GM19035 (cell line): ENCODE measurements at regions not wholly inside any gene's neighbourhood (a gene's known extent, or its start where the extent isn't known, plus 50 kb on each side); places are given as distances from the start of the nearest gene placed in this dataset.
"Not testable (repeated sequence)": the region's sequence is repeated elsewhere in the genome, so short reads cannot be mapped to it uniquely, and the experiment has no call there.

Experiments
- ATAC-seq: cut with Tn5 transposase; IDR thresholded peaks from one replicate; pipeline ENCODE4 v1.9.1; 2021; ENCODE audit not compliant: unreplicated experiment

- ATAC-seq, result not testable (repeated sequence)
These were observed 203.4 kb upstream of the WSB1 start for GRCh38 chr17:27090450-27091042.

DNA sequence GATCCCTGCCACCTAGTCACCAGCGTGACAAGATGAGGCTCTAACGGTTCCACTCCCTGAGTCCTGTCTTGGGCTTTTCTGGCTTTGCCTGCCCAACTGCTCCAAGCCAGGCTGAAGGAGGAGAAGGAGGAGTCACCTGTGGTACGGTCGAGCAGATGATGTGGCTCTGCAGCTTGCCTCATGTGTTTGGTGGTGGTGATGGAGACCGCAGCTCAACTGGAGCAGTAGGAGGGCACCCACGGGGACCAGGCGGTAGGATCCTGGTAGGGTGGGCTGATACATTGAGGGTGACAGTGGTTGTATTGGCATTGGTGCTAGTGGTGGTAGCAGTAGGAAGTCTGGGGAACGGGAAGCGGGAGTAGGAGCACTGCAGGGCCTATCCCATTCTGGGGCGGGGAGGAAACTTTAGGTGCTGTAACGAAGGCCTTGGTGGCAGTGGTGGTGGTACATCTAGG is 202.8 kb upstream of the WSB1 start:
- ATAC-seq, result no peak

DNA sequence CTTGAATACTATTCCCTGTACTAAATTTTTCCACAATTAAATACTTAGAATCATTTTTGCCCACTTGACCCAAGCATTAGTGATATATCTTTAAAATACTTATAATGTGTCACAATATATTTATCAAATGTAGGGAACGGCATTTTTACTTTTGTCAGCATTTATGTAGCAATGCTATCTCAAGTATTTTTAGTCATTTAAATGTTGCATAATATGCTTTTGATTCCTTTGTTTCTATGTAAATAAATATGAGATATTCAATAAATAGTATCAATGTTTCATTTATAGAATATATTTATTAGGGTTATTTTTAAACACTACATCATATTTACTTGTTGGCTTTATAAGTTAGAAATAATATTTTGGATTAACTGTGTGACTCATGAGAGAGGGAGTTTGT is 199.7 kb upstream of the WSB1 start:
- not testable (repeated sequence) for ATAC-seq

GRCh38 chr17:27095821-27096220 is 198.1 kb upstream of the WSB1 start:
- not testable (repeated sequence) for ATAC-seq

GRCh38 chr17:27099266-27099665 is 194.6 kb upstream of the WSB1 start:
- not testable (repeated sequence) for ATAC-seq

GRCh38 chr17:27104605-27105221 is 189.2 kb upstream of the WSB1 start:
- not testable (repeated sequence) for ATAC-seq

- ATAC-seq, result no peak
These were observed 188.3 kb upstream of the WSB1 start for GRCh38 chr17:27105636-27106035.

GRCh38 chr17:27106347-27106981 is 187.4 kb upstream of the WSB1 start:
- ATAC-seq, result no peak

DNA sequence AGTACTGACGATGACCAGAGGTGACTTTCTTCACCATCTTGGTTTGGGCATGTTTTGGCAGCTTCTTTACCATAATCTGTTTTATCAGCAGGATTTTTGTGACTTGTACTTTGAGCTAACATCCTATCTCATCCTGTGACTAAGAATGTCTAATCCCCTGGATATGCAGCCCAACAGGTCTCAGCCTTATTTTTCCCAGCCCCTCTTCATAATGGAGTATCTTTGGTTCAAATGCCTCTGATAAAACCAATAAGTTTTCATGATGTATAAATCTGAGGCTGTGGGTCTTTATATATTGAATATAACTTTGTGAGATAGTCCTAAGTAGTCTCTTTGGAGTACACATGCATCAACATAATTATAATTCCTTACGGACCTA is 186.9 kb upstream of the WSB1 start:
- ATAC-seq, result no peak

DNA sequence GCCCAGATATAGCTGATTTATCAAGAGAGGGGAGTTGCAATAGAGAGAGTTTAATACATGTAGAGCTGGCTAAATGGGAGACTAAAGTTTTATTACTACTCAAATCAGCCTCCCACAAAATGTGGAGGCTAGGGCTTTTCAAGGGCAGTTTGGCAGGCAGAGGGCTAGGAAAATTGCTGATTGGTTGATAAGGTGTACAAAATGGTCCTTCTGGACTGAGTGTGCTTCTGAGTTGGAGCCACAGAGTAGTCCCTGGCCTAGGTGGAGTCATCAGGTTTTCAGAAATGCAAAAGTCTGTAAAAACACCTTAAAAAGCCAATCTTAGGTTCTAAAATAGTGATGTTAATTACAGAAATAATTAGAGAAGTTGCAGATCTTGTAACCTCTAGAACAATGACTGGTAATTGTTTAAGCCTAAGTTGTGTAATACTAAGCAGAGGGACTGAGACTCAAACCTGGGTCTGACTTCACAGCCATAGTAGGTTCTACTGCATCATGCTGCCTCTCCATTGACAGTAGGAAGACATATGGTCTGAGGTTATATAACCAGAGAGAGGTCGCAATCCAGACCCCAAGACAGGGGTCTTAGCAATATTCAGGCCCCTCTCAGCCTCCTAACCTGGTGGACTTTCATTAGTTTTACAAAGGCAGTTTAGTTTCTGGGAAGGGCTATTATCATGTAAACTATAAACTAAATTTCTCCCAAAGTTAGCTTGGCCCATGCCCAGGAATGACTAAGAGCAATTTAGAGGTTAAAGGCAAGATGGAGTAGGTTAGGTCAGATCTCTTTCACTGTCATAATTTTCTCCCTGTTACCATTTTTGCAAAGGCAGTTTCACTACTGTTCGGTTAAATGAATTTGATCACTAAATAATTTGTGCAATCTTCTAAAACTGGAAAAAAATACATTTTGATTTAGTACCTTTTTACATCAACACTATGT is 186.3 kb upstream of the WSB1 start:
- not testable (repeated sequence) for ATAC-seq

DNA sequence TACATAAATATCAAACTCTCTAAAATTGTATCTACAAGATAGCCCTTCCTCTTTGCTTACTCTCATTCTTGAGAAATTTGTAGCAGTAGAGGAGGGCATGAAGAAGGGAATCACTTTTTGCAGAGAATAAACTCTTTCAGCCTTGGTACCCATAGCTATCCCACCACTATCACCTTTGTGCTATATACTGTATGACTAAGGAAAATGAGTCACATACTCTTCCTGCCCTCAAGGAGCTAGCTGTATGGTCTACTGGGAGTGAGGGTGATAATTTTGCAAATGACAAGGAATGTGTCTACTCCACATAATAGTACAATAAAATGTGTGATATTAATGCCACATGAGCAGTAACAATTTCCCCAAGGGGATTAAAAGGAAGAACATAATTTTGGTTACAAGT is 184.6 kb upstream of the WSB1 start:
- ATAC-seq, result no peak

- no peak for ATAC-seq
These were observed 140.9 kb upstream of the WSB1 start for GRCh38 chr17:27153005-27153404.

- no peak for ATAC-seq
These were observed 138.0 kb upstream of the WSB1 start for GRCh38 chr17:27155866-27156265.

- ATAC-seq, result no peak
These were observed 136.6 kb upstream of the WSB1 start for GRCh38 chr17:27157297-27157696.

DNA sequence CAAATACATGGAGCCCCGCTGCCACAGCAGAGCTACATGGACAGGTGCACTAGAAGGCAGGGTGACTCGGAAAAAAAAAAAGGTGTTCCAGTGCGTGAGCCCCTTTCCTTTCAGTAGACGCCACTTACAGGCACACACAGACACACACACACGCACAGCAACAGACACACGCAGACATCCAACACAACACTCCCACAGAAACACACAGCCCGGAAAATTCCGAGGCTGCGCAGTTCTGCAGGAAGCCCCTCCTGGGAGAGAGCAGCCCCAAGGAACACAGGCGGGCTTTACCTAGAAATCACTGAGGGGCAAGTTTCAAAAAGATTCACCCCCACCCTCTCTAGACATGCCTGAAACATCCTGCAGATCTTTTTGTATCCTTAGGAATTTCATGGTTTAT is 136.0 kb upstream of the WSB1 start:
- ATAC-seq, result no peak

DNA sequence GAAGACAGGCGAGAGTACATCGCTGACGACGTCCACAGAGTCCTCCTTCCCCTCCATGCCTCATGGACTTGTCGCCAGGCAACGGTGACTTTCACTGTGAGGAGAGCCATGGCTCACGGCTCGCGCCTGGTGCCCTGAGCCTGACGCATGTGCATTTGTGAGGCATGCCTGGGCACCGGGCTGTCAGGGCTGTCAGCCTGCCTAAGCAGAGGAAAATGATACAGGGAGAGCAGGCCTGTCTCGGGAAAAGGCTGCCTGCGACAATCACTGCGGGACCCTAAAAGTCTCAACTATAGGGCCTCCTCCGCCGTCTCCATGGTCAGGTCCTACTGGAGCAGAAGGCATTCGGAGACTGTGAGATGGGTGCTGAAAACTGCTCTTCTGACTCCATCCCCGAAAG is 135.5 kb upstream of the WSB1 start:
- no peak for ATAC-seq

DNA sequence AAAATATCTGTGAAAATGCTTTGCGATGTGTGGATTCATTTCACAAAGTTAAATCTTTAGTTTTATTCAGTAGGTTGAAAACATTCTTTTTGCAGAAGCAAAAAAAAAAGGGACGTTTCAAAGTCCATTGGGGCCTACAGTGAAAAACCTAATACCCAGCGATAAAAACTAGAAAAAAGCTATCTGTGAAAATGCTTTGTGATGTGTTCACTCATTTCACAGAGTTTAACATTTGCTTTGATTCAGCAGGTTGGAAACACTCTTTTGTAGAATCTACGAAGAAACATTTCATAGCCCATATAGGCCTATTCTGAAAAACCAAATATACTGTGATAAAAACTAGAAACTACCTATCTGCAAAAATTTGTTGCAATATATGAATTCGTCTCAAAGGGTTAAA is 113.6 kb upstream of the WSB1 start:
- ATAC-seq, result no peak

DNA sequence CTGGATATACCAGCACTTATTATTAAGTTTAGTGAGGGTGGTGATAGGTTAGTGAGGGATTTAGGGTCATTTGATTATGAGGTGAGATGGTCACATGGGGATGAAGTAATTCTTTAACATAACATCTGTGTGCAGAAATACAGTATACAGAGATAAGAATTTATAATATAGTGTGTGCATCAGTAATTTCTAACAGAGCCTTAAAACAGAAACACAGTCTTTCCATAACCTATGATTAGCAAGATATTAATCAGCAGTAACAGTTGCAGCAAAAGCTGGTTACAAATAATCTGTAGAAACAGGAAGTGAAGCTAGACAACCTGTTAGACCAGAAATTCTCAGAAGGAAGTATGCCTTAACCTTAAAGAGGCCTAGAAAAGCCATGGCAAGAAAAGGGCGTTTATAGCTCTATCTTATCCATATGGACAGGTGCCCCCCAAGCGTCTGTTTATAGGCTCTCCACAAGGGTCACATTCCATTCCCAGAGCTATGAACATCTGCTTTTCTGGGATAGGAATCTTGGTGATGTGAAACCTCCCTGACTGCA is 112.5 kb upstream of the WSB1 start:
- ATAC-seq, result not testable (repeated sequence)

- no peak for ATAC-seq
These were observed 112.0 kb upstream of the WSB1 start for GRCh38 chr17:27181935-27182334.

DNA sequence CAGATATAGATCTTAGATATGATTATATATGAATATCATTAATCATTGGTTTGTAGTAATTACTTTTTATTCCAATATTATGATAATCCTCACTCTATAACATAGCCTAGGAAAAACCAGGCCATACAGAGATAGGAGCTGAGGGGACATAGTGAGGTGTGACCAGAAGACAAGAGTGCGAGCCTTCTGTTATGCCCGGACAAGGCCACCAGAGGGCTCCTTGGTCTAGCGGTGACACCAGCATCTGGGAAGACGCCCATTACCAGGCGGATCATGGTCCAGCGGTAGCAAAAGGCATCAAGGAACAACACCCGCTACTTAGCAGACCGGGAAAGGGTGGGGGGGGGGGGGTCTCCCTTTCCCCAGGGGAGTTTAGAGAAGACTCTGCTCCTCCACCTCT is 96.4 kb upstream of the WSB1 start:
- not testable (repeated sequence) for ATAC-seq

DNA sequence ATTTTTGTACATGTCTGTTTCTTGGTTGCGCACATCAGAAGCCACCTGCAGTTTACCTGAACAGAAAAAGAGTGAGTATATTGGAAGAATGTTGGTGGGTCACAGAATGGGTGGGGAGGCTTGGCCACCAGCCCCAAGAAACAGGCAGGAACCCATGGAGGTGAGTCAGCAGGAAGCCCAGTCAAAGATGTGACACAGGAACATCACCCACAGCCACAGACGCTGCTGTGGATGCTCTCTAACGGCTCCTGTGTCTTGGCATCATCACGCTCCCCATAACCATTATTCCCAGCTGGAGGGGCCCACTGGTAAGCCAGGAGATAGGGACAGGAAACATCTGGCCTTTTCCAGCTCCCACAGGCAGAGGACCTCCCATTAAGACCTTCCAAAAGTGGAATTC is 94.0 kb upstream of the WSB1 start:
- ATAC-seq, result no peak
